LNCAP (cell line): ENCODE measurements at regions not wholly inside any gene's neighbourhood (a gene's known extent, or its start where the extent isn't known, plus 50 kb on each side); places are given as distances from the start of the nearest gene placed in this dataset.

ENCODE experiments used
- CTCF ChIP-seq: fragments of 450-650 bp; IDR thresholded peaks from 2 replicates; pipeline ENCODE4 v1.5.1; 2017; ENCODE audit warnings: mild to moderate bottlenecking

- TF ChIP-seq CTCF = no peak
Measured at GRCh38 chr4:157907226-157907946, 265.4 kb downstream of the GASK1B start.

- no peak for TF ChIP-seq CTCF
Measured at GRCh38 chr4:157898836-157899605, 273.8 kb downstream of the GASK1B start.

- no peak for TF ChIP-seq CTCF
Measured at GRCh38 chr4:157897855-157898370, 274.9 kb downstream of the GASK1B start.

- TF ChIP-seq CTCF = no peak
Measured at GRCh38 chr4:157896726-157897125, 276.1 kb downstream of the GASK1B start.

- no peak for TF ChIP-seq CTCF
Measured at GRCh38 chr4:157895205-157895604, 277.6 kb downstream of the GASK1B start.

GRCh38 chr4:157889788-157890187, 283.0 kb downstream of the GASK1B start:
- TF ChIP-seq CTCF = no peak

GRCh38 chr4:157888281-157888680, 284.5 kb downstream of the GASK1B start:
- TF ChIP-seq CTCF = no peak
